Fibroblast of lung (primary cell): ENCODE measurements at regions not wholly inside any gene's neighbourhood (a gene's known extent, or its start where the extent isn't known, plus 50 kb on each side); places are given as distances from the start of the nearest gene placed in this dataset.

Experiments
- DNase-seq, 2 donors: peaks; one replicate each; pipeline versions ENCODE4 v3.0.0 to v3.0.0-alpha.2; 2010; ENCODE audit warnings: low read depth in 2 of 2
- H2AFZ ChIP-seq: 2 replicates; pipeline ENCODE4 v1.5.1; 2012; ENCODE audit warnings: low read length, control low read depth, inconsistent platforms
- H3K27ac ChIP-seq: 2 replicates; pipeline ENCODE4 v1.5.1; 2011; ENCODE audit warnings: low read length, control low read depth; ENCODE audit not compliant: insufficient read depth
- H3K27me3 ChIP-seq: 2 replicates; pipeline ENCODE4 v1.5.1; 2011; ENCODE audit warnings: mild to moderate bottlenecking, low read length; ENCODE audit not compliant: control insufficient read depth, insufficient read depth
- H3K36me3 ChIP-seq: 2 replicates; pipeline ENCODE4 v1.5.1; 2011; ENCODE audit warnings: low read length; ENCODE audit not compliant: control insufficient read depth, insufficient read depth
- H3K4me1 ChIP-seq: 2 replicates; pipeline ENCODE4 v1.5.1; 2011; ENCODE audit warnings: low read length; ENCODE audit not compliant: control insufficient read depth, insufficient read depth; ENCODE audit errors: extremely low read depth
- H3K4me2 ChIP-seq: 2 replicates; pipeline ENCODE4 v1.5.1; 2011; ENCODE audit warnings: low read length, control low read depth; ENCODE audit not compliant: insufficient read depth; ENCODE audit errors: extremely low read depth
- H3K4me3 ChIP-seq, 4 experiments: fragments of 200-600 bp in 1 of 4; sonication (generic) in 1 of 4; replicated peaks in 1 of 4; 2 replicates each; pipeline ENCODE4 v1.5.1; 2011 to 2016; ENCODE audit warnings: low read length in 4 of 4, low read depth in 3 of 4, mild to moderate bottlenecking in 3 of 4, control low read depth in 2 of 4, inconsistent platforms in 1 of 4, mixed read lengths in 1 of 4; ENCODE audit not compliant: insufficient read depth in 1 of 4; ENCODE audit errors: control extremely low read depth in 1 of 4
- H3K79me2 ChIP-seq: 2 replicates; pipeline ENCODE4 v1.5.1; 2012; ENCODE audit warnings: mild to moderate bottlenecking, low read length, inconsistent platforms; ENCODE audit not compliant: control insufficient read depth, insufficient read depth
- H3K9ac ChIP-seq: 2 replicates; pipeline ENCODE4 v1.5.1; 2011; ENCODE audit warnings: mild to moderate bottlenecking, low read length, control low read depth; ENCODE audit not compliant: insufficient read depth
- H3K9me3 ChIP-seq: 2 replicates; pipeline ENCODE4 v1.5.1; 2012; ENCODE audit warnings: low read depth, low read length; ENCODE audit not compliant: control insufficient read depth, insufficient read depth
- H4K20me1 ChIP-seq: 2 replicates; pipeline ENCODE4 v1.5.1; 2011; ENCODE audit warnings: low read length; ENCODE audit not compliant: control insufficient read depth, insufficient read depth; ENCODE audit errors: extremely low read depth
- CTCF ChIP-seq, 2 donors: IDR thresholded peaks in 1 of 2; conservative IDR thresholded peaks in 1 of 2; 1 replicate in 1 of 2; 2 replicates in 1 of 2; pipeline ENCODE4 v1.5.1; 2011 to 2012; ENCODE audit warnings: low read length in 2 of 2, control low read depth in 1 of 2, inconsistent platforms in 1 of 2, low read depth in 1 of 2, mild to moderate bottlenecking in 1 of 2
- EZH2 ChIP-seq: IDR thresholded peaks from 2 replicates; pipeline ENCODE4 v1.5.1; 2012; ENCODE audit warnings: low read length, control low read depth, mild to moderate bottlenecking; ENCODE audit errors: missing control alignments

DNA sequence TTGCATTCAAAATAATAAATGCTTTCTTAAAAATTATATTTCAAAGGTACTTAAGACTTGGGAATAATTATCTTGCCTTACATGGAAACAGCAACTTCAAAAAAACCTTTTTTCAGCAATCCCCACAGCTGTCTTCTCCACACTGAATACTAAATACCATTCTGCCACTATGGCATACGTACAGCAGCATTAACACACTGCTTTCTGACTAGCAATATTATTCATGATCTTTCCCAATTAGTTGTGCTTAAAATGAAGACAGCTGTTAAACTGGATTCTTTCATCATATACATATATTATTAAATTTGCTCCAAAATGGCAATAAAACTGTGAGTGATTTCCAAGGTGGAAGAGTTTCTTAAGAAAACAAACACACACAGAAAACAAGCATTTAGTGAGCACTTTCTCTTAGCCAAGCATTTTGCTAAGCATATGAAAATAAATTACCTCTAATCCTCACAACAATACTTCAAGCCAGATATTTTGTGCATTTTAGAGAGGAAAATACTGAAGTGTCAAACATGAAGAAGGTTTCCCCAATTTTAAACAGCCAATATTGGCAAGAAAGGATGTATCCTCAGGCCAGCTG is 609.5 kb downstream of the SLITRK1 start:
- H3K27me3 ChIP-seq, result no peaks in the 10 kb centered on the region
- H3K4me1 ChIP-seq, result no peaks in the 10 kb centered on the region
- H3K79me2 ChIP-seq, result no peaks in the 10 kb centered on the region
- DNase-seq, result no peak
- H3K9ac ChIP-seq, result no peak overlapping the region
- H3K4me2 ChIP-seq, result no peak overlapping the region
- H3K27ac ChIP-seq, result no peak overlapping the region
- no peaks in the 10 kb centered on the region for H3K36me3 ChIP-seq
- H4K20me1 ChIP-seq, result no peaks in the 10 kb centered on the region
- peak overlapping the region; percentile 16 for H2AFZ ChIP-seq
- no peaks in the 10 kb centered on the region for H3K9me3 ChIP-seq
- no peak for TF ChIP-seq CTCF (conservative IDR thresholded peaks at IDR 0.05 in 1 of 2, IDR thresholded peaks at IDR 0.05 in 1 of 2; ENCODE audit: low read depth in 1 of 2, low read length in 2 of 2)
- no peak for TF ChIP-seq EZH2
- H3K4me3 ChIP-seq, result no peak overlapping the region

- H3K79me2 ChIP-seq, result no peaks in the 10 kb centered on the region
- TF ChIP-seq CTCF (conservative IDR thresholded peaks at IDR 0.05 in 1 of 2, IDR thresholded peaks at IDR 0.05 in 1 of 2; ENCODE audit: low read depth in 1 of 2, low read length in 2 of 2), result no peak
- TF ChIP-seq EZH2, result no peak
Measured at GRCh38 chr13:83272076-83272475, 610.2 kb downstream of the SLITRK1 start.

GRCh38 chr13:83265279-83265678 is 617.0 kb downstream of the SLITRK1 start:
- no peak overlapping the region for H3K27ac ChIP-seq
- H3K36me3 ChIP-seq, result no peaks in the 10 kb centered on the region
- no peak for DNase-seq
- no peak overlapping the region for H3K4me2 ChIP-seq
- no peak overlapping the region for H3K4me3 ChIP-seq
- H3K79me2 ChIP-seq, result no peaks in the 10 kb centered on the region
- no peak overlapping the region for H3K9ac ChIP-seq
- no peak overlapping the region for H2AFZ ChIP-seq
- TF ChIP-seq EZH2 (no peak), CTCF (conservative IDR thresholded peaks at IDR 0.05 in 1 of 2, IDR thresholded peaks at IDR 0.05 in 1 of 2; ENCODE audit: low read depth in 1 of 2, low read length in 2 of 2) (no peak)
- no peaks in the 10 kb centered on the region for H3K27me3 ChIP-seq
- no peaks in the 10 kb centered on the region for H4K20me1 ChIP-seq
- no peaks in the 10 kb centered on the region for H3K9me3 ChIP-seq
- no peaks in the 10 kb centered on the region for H3K4me1 ChIP-seq

More at GRCh38 chr13:83272076-83272475, 610.2 kb downstream of the SLITRK1 start:
- Histone ChIP-seq H3K36me3 (no peaks in the 10 kb centered on the region), H3K9me3 (no peaks in the 10 kb centered on the region), H3K27ac (no peak overlapping the region), H3K9ac (no peak overlapping the region), H3K4me2 (no peak overlapping the region), H2AFZ (no peak overlapping the region), H3K4me1 (no peaks in the 10 kb centered on the region), H4K20me1 (no peaks in the 10 kb centered on the region), H3K27me3 (no peaks in the 10 kb centered on the region), H3K4me3 (no peak overlapping the region)
- DNase-seq, result peak in 1 of 2 donors; percentile 12
